A673 (cell line): ENCODE measurements at regions not wholly inside any gene's neighbourhood (a gene's known extent, or its start where the extent isn't known, plus 50 kb on each side); places are given as distances from the start of the nearest gene placed in this dataset.

Experiments
- BruUV-seq: library from RNA; stranded (reverse); fragments of 400-500 nt; replicated peaks from 2 replicates; lab custom pipeline; 2021; lab: Mats Ljungman, UMichigan
- CTCF ChIA-PET: fragments of 300-600 bp; sonication (Branson Sonifier 250); formaldehyde crosslinking; loops from one replicate; lab custom pipeline; 2022; ENCODE audit warnings: antibody characterized with exemption; lab: Charles Lee
- POLR2A ChIA-PET: fragments of 300-600 bp; sonication (Branson Sonifier 250); formaldehyde crosslinking; loops from one replicate; lab custom pipeline; 2022; ENCODE audit warnings: antibody characterized with exemption; ENCODE audit not compliant: low non-redundant PET; lab: Charles Lee
- DNase-seq: peaks from one replicate; pipeline ENCODE4 v3.0.0-alpha.2; 2015; ENCODE audit warnings: low spot score
- H3K27ac ChIP-seq: fragments of 200-600 bp; sonication (generic); 2 replicates; pipeline ENCODE4 v1.5.1; 2016; ENCODE audit warnings: mixed run types, low read depth, mild to moderate bottlenecking, mixed read lengths, antibody characterized with exemption, low read length; ENCODE audit not compliant: poor library complexity, severe bottlenecking
- H3K27me3 ChIP-seq: fragments of 200-600 bp; sonication (generic); replicated peaks from 2 replicates; pipeline ENCODE4 v1.6.1; 2017; ENCODE audit warnings: mixed run types, low read depth, mild to moderate bottlenecking, mixed read lengths, antibody characterized with exemption, low read length; ENCODE audit not compliant: insufficient read depth, poor library complexity
- H3K36me3 ChIP-seq: fragments of 200-600 bp; sonication (generic); 2 replicates; pipeline ENCODE4 v1.6.1; 2016; ENCODE audit warnings: mixed run types, mild to moderate bottlenecking, mixed read lengths, antibody characterized with exemption, low read length; ENCODE audit not compliant: insufficient read depth, poor library complexity, severe bottlenecking
- H3K4me1 ChIP-seq: fragments of 200-600 bp; sonication (generic); 2 replicates; pipeline ENCODE4 v1.6.1; 2017; ENCODE audit warnings: mixed run types, mild to moderate bottlenecking, mixed read lengths, antibody characterized with exemption, low read length; ENCODE audit not compliant: insufficient read depth, poor library complexity, severe bottlenecking
- H3K4me3 ChIP-seq: fragments of 200-600 bp; sonication (generic); 2 replicates; pipeline ENCODE4 v1.5.1; 2016; ENCODE audit warnings: low read depth, mixed run types, mild to moderate bottlenecking, mixed read lengths, low read length; ENCODE audit not compliant: poor library complexity, severe bottlenecking
- H3K9me3 ChIP-seq: fragments of 200-600 bp; sonication (generic); 2 replicates; pipeline ENCODE4 v1.6.1; 2016; ENCODE audit warnings: mixed run types, low read depth, mild to moderate bottlenecking, mixed read lengths, antibody characterized with exemption, low read length; ENCODE audit not compliant: poor library complexity, severe bottlenecking
- EZH2 ChIP-seq: fragments of 200-600 bp; sonication (generic); IDR thresholded peaks from 2 replicates; pipeline ENCODE4 v1.6.1; 2017; ENCODE audit warnings: borderline replicate concordance, low read depth, mild to moderate bottlenecking, mixed read lengths, antibody characterized with exemption, low read length; ENCODE audit not compliant: poor library complexity, severe bottlenecking
- intact Hi-C: fragments of 100-400 bp; cut with micrococcal nuclease; formaldehyde crosslinking; loops from one replicate; pipeline ENCODE4 v1.10.0; 2022; ENCODE audit not compliant: unreplicated experiment
- TF ChIP-seq, protein P1 (sequence below): fragments of 300-800, 200-600 bp; sonication (generic); conservative IDR thresholded peaks from 2 replicates; pipeline ENCODE4 v1.5.1; 2017; ENCODE audit warnings: low read depth, mild to moderate bottlenecking, antibody characterized with exemption, low read length, moderate library complexity, mixed read lengths

GRCh38 chrX:40422021-40422420 is 158.7 kb upstream of the ATP6AP2 start:
- intact Hi-C loops: no loop called here
- BruUV-seq: no TSS peak
- no peaks in the 10 kb centered on the region for H3K9me3 ChIP-seq
- no peaks in the 10 kb centered on the region for H3K27me3 ChIP-seq
- DNase-seq: no peak
- ChIA-PET POLR2A (no interaction called here), CTCF (no interaction called here)
- peaks cover 5% of the 10 kb centered on the region for H3K4me1 ChIP-seq
- no peak overlapping the region for H3K27ac ChIP-seq
- no peak for TF ChIP-seq EZH2
- TF ChIP-seq, protein P1, sequence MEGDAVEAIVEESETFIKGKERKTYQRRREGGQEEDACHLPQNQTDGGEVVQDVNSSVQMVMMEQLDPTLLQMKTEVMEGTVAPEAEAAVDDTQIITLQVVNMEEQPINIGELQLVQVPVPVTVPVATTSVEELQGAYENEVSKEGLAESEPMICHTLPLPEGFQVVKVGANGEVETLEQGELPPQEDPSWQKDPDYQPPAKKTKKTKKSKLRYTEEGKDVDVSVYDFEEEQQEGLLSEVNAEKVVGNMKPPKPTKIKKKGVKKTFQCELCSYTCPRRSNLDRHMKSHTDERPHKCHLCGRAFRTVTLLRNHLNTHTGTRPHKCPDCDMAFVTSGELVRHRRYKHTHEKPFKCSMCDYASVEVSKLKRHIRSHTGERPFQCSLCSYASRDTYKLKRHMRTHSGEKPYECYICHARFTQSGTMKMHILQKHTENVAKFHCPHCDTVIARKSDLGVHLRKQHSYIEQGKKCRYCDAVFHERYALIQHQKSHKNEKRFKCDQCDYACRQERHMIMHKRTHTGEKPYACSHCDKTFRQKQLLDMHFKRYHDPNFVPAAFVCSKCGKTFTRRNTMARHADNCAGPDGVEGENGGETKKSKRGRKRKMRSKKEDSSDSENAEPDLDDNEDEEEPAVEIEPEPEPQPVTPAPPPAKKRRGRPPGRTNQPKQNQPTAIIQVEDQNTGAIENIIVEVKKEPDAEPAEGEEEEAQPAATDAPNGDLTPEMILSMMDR: no peak
- H3K36me3 ChIP-seq: no peaks in the 10 kb centered on the region
- no peak overlapping the region for H3K4me3 ChIP-seq

GRCh38 chrX:40420899-40421729 is 159.7 kb upstream of the ATP6AP2 start:
- no peaks in the 10 kb centered on the region for H3K9me3 ChIP-seq
- no peak overlapping the region for H3K4me3 ChIP-seq
- BruUV-seq: no TSS peak
- intact Hi-C loops: no loop called here
- H3K27ac ChIP-seq: no peak overlapping the region
- DNase-seq: no peak
- no peaks in the 10 kb centered on the region for H3K36me3 ChIP-seq
- TF ChIP-seq, protein P1: no peak
- TF ChIP-seq EZH2: no peak
- ChIA-PET POLR2A (no interaction called here), CTCF (no interaction called here)
- peaks cover 5% of the 10 kb centered on the region for H3K4me1 ChIP-seq
- H3K27me3 ChIP-seq: no peaks in the 10 kb centered on the region

DNA sequence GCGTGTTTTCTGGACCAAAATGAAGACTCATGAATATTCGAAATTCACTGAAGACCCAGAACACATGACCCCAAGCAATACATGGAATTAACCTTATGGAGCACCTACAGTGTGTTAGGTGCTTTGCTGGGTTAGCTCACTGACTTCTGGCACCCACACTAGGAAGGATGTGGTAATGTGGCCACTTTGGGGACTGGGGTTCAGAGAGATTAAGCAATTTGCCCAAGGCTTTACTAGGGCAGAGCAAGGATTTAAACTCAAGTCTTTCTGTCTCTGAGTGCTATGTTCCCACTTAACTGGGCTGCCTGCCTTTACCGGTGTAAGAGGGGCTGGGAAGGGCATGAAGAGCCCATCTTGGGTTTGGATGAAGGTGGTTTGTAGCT is 162.0 kb upstream of the ATP6AP2 start:
- TF ChIP-seq, protein P1: no peak
- TF ChIP-seq EZH2: no peak
- ChIA-PET CTCF (no interaction called here), POLR2A (no interaction called here)
- no peak overlapping the region for H3K27ac ChIP-seq
- no peaks in the 10 kb centered on the region for H3K9me3 ChIP-seq
- intact Hi-C loops: no loop called here
- H3K4me1 ChIP-seq: peaks cover 5% of the 10 kb centered on the region
- no peaks in the 10 kb centered on the region for H3K36me3 ChIP-seq
- DNase-seq: no peak
- BruUV-seq: no TSS peak
- no peak overlapping the region for H3K4me3 ChIP-seq
- no peaks in the 10 kb centered on the region for H3K27me3 ChIP-seq
